AG09319 (cell line): ENCODE measurements at regions not wholly inside any gene's neighbourhood (a gene's known extent, or its start where the extent isn't known, plus 50 kb on each side); places are given as distances from the start of the nearest gene placed in this dataset.
"Not testable (repeated sequence)": the region's sequence is repeated elsewhere in the genome, so short reads cannot be mapped to it uniquely, and the experiment has no call there.

Source experiments
- DNase-seq: peaks from one replicate; pipeline ENCODE4 v3.0.0-alpha.2; 2010; ENCODE audit warnings: low read depth; ENCODE audit errors: extremely low read depth
- CTCF ChIP-seq: IDR thresholded peaks from 2 replicates; pipeline ENCODE4 v1.5.1; 2011; ENCODE audit warnings: low read depth, mild to moderate bottlenecking, inconsistent platforms, low read length, moderate library complexity

GRCh38 chr17:15802917-15803316, 70.8 kb downstream of the TBC1D26 start:
- DNase-seq = not testable (repeated sequence)

- not testable (repeated sequence) for DNase-seq
These were observed 74.7 kb downstream of the TBC1D26 start for GRCh38 chr17:15806825-15807224.

- not testable (repeated sequence) for DNase-seq
These were observed 81.3 kb downstream of the TBC1D26 start for GRCh38 chr17:15813388-15813787.

GRCh38 chr17:15814003-15814402, 81.9 kb downstream of the TBC1D26 start:
- not testable (repeated sequence) for DNase-seq

GRCh38 chr17:15817861-15818260, 85.8 kb downstream of the TBC1D26 start:
- DNase-seq = not testable (repeated sequence)

GRCh38 chr17:15822280-15822679, 90.2 kb downstream of the TBC1D26 start:
- not testable (repeated sequence) for DNase-seq

- DNase-seq = peak; percentile 36
- TF ChIP-seq CTCF = peak; percentile 68
These were observed 96.7 kb downstream of the TBC1D26 start for GRCh38 chr17:15828727-15829314.

- not testable (repeated sequence) for DNase-seq
These were observed 98.1 kb downstream of the TBC1D26 start for GRCh38 chr17:15830221-15830620.

GRCh38 chr17:15831182-15831581, 99.1 kb downstream of the TBC1D26 start:
- not testable (repeated sequence) for DNase-seq

GRCh38 chr17:15832921-15833480, 100.9 kb downstream of the TBC1D26 start:
- DNase-seq = not testable (repeated sequence)

GRCh38 chr17:15833890-15834289, 101.8 kb downstream of the TBC1D26 start:
- not testable (repeated sequence) for DNase-seq

- DNase-seq = not testable (repeated sequence)
These were observed 103.4 kb downstream of the TBC1D26 start for GRCh38 chr17:15835481-15835880.

- DNase-seq = not testable (repeated sequence)
These were observed 104.3 kb downstream of the TBC1D26 start for GRCh38 chr17:15836249-15836982.

GRCh38 chr17:15836991-15837390, 104.9 kb downstream of the TBC1D26 start:
- not testable (repeated sequence) for DNase-seq

- not testable (repeated sequence) for DNase-seq
These were observed 97.3 kb upstream of the ADORA2B start for GRCh38 chr17:15847447-15848229.
